ENCODE measurements at regions not wholly inside any gene's neighbourhood (a gene's known extent, or its start where the extent isn't known, plus 50 kb on each side); places are given as distances from the start of the nearest gene placed in this dataset.

DNA sequence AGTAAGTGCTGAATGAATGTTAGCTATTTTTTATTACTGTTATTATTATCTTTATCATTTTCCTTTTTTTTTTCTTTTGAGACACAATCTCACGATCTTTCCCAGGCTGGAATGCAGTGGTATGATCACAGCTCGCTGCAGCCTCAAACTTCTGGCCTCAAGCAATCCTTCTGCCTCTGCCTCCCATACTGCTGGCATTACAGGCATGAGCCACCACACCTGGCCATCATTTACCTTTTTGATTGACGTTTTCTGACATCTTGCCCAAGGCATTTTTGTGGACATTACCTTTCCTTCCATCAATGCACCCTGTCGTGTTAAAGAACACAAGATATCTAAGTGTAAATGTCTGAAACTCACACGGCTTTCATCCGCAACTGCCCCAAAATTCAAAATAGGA is 138.2 kb downstream of the GAS1 start:
- Histone ChIP-seq H2AFZ (ENCODE audit: low read length) (no peak overlapping the region), H3K4me2 (ENCODE audit: low read depth, low read length, poor library complexity, severe bottlenecking) (no peak overlapping the region), H4K20me1 (ENCODE audit: insufficient read depth, low read length, poor library complexity, severe bottlenecking) (no peaks in the 10 kb centered on the region), H3K9me3 (ENCODE audit: insufficient read depth, low read depth, low read length) (no peaks in the 10 kb centered on the region), H3K79me2 (ENCODE audit: insufficient read depth, low read length) (no peaks in the 10 kb centered on the region), H3K4me3 (ENCODE audit: low read length, poor library complexity, severe bottlenecking) (no peak overlapping the region), H3K9ac (ENCODE audit: low read depth, low read length, poor library complexity, severe bottlenecking) (no peak overlapping the region), H3K4me1 (ENCODE audit: insufficient read depth, low read length, poor library complexity, severe bottlenecking) (no peaks in the 10 kb centered on the region), H3K27me3 (ENCODE audit: insufficient read depth, low read length, poor library complexity, severe bottlenecking) (no peaks in the 10 kb centered on the region), H3K36me3 (ENCODE audit: insufficient read depth, low read length) (no peaks in the 10 kb centered on the region), H3F3A (ENCODE audit: low read depth) (no peaks in the 10 kb centered on the region), H3K9me2 (replicated peaks; ENCODE audit: low read depth, low read length) (no peaks in the 10 kb centered on the region)
- no peak for TF ChIP-seq EZH2phosphoT487 (IDR thresholded peaks at IDR 0.05; ENCODE audit: borderline replicate concordance)
- TF ChIP-seq, protein P1, sequence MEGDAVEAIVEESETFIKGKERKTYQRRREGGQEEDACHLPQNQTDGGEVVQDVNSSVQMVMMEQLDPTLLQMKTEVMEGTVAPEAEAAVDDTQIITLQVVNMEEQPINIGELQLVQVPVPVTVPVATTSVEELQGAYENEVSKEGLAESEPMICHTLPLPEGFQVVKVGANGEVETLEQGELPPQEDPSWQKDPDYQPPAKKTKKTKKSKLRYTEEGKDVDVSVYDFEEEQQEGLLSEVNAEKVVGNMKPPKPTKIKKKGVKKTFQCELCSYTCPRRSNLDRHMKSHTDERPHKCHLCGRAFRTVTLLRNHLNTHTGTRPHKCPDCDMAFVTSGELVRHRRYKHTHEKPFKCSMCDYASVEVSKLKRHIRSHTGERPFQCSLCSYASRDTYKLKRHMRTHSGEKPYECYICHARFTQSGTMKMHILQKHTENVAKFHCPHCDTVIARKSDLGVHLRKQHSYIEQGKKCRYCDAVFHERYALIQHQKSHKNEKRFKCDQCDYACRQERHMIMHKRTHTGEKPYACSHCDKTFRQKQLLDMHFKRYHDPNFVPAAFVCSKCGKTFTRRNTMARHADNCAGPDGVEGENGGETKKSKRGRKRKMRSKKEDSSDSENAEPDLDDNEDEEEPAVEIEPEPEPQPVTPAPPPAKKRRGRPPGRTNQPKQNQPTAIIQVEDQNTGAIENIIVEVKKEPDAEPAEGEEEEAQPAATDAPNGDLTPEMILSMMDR (conservative IDR thresholded peaks at IDR 0.05; ENCODE audit: low read length), result no peak

DNA sequence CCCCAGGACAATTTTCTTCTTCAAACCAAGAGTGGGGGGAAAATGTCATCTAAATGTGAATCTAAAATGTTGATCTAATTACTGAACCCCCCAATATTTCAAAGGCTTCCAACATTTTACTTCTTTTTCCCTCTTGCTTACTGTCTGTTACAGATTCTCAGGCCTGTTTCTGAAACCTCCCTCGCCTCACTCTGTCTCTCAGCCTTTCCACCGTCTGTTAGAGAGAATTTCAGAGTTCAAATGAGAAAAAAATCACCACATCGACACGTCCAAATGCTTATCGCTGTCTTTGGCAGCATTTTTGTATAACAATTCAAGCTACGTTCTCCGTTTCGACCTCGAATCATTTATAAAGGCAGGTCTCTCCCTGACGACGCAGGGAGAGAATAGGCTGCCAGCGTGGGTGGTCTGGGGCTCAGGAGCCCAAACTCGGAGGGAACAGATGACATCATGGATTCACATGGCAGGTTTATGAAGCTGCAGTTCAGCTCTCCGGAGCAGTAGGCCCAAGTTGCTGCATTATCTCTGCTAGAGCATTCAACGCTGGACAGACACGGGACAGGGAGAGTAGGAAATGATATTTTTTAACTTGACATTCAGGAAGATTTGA is 139.8 kb downstream of the GAS1 start:
- Histone ChIP-seq H3K4me2 (ENCODE audit: low read depth, low read length, poor library complexity, severe bottlenecking) (no peak overlapping the region), H3K9me3 (ENCODE audit: insufficient read depth, low read depth, low read length) (no peaks in the 10 kb centered on the region), H3K9me2 (replicated peaks; ENCODE audit: low read depth, low read length) (no peaks in the 10 kb centered on the region), H3K36me3 (ENCODE audit: insufficient read depth, low read length) (no peaks in the 10 kb centered on the region), H3K4me1 (ENCODE audit: insufficient read depth, low read length, poor library complexity, severe bottlenecking) (no peaks in the 10 kb centered on the region), H4K20me1 (ENCODE audit: insufficient read depth, low read length, poor library complexity, severe bottlenecking) (no peaks in the 10 kb centered on the region), H3K79me2 (ENCODE audit: insufficient read depth, low read length) (no peaks in the 10 kb centered on the region), H3K4me3 (ENCODE audit: low read length, poor library complexity, severe bottlenecking) (no peak overlapping the region), H2AFZ (ENCODE audit: low read length) (no peak overlapping the region), H3K9ac (ENCODE audit: low read depth, low read length, poor library complexity, severe bottlenecking) (no peak overlapping the region), H3K27me3 (ENCODE audit: insufficient read depth, low read length, poor library complexity, severe bottlenecking) (no peaks in the 10 kb centered on the region), H3F3A (ENCODE audit: low read depth) (no peaks in the 10 kb centered on the region)
- TF ChIP-seq, protein P1 (conservative IDR thresholded peaks at IDR 0.05; ENCODE audit: low read length), result no peak
- TF ChIP-seq EZH2phosphoT487 (IDR thresholded peaks at IDR 0.05; ENCODE audit: borderline replicate concordance), result no peak

DNA sequence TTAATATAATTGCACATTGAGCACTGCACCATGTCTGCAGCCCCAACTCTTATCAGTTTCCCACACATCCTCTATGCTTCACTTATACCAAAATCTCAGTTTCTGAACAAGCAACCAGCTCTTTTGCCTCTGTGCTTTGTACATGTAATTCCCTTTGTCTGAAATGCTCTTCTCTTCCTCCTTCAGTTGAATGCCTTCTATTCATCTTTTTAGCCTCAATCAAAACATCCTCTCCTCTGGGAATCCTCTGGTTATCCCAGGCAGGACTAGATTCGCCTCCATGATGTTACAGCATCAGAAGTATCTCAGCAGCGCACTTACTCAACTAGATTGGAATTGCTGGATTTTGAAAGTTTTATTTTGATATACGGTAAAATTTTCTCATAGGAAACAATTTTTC is 143.3 kb downstream of the GAS1 start:
- H3K27me3 ChIP-seq (ENCODE audit: insufficient read depth, low read length, poor library complexity, severe bottlenecking), result no peaks in the 10 kb centered on the region
- H3K4me1 ChIP-seq (ENCODE audit: insufficient read depth, low read length, poor library complexity, severe bottlenecking), result no peaks in the 10 kb centered on the region
- no peak overlapping the region for H3K4me3 ChIP-seq (ENCODE audit: low read length, poor library complexity, severe bottlenecking)
- no peaks in the 10 kb centered on the region for H3K36me3 ChIP-seq (ENCODE audit: insufficient read depth, low read length)
- H3K9me3 ChIP-seq (ENCODE audit: insufficient read depth, low read depth, low read length), result no peaks in the 10 kb centered on the region
- no peak overlapping the region for H3K9ac ChIP-seq (ENCODE audit: low read depth, low read length, poor library complexity, severe bottlenecking)
- no peaks in the 10 kb centered on the region for H3K9me2 ChIP-seq (replicated peaks; ENCODE audit: low read depth, low read length)
- TF ChIP-seq, protein P1 (conservative IDR thresholded peaks at IDR 0.05; ENCODE audit: low read length), result no peak
- TF ChIP-seq EZH2phosphoT487 (IDR thresholded peaks at IDR 0.05; ENCODE audit: borderline replicate concordance), result no peak
- H2AFZ ChIP-seq (ENCODE audit: low read length), result no peak overlapping the region
- H3F3A ChIP-seq (ENCODE audit: low read depth), result no peaks in the 10 kb centered on the region
- no peaks in the 10 kb centered on the region for H4K20me1 ChIP-seq (ENCODE audit: insufficient read depth, low read length, poor library complexity, severe bottlenecking)
- no peak overlapping the region for H3K4me2 ChIP-seq (ENCODE audit: low read depth, low read length, poor library complexity, severe bottlenecking)
- no peaks in the 10 kb centered on the region for H3K79me2 ChIP-seq (ENCODE audit: insufficient read depth, low read length)

Data from Loucy (cell line).